Heart left ventricle (tissue), 13 donors: ENCODE measurements at regions not wholly inside any gene's neighbourhood (a gene's known extent, or its start where the extent isn't known, plus 50 kb on each side); places are given as distances from the start of the nearest gene placed in this dataset.
"Not testable (repeated sequence)": the region's sequence is repeated elsewhere in the genome, so short reads cannot be mapped to it uniquely, and the experiment has no call there.

Experiments
- CTCF ChIP-seq, 12 donors: fragments of 200-600 bp; sonication (generic) in 4 of 12; IDR thresholded peaks; one replicate each; pipeline versions ENCODE4 v1.5.0 to v1.8.0; 2018 to 2022; ENCODE audit warnings: antibody characterized with exemption in 12 of 12, mild to moderate bottlenecking in 5 of 12
- POLR2A ChIP-seq, 2 donors: fragments of 450-650 bp; IDR thresholded peaks; one replicate each; pipeline ENCODE4 v1.6.1; 2017; ENCODE audit warnings: antibody characterized with exemption in 2 of 2, mild to moderate bottlenecking in 2 of 2, moderate library complexity in 2 of 2
- donor health status: ischemic (EF 13 %, LVEDD 7.1; RV severe dilation, severe dysfunction).
- donor health status: DM: no; HTN: yes; CAD: no.
- donor health status: DM: no; HTN: no; CAD: no.
- donor health status: ischemic (EF 25% LVEDD 6.9; RV normal size, moderate dysfunction).
- donor health status: ischemic (EF 25% LVEDD 5.7; RV mildly dilated, moderate dysfunction).
- donor health status: ischemic (EF 35%, LVEDD 5.7; RV mildly dilated, moderate dysfunction).
- donor health status: nonischemic (EF 11% LVEDD 7.7; RV severe dilation, severe dysfunction).
- donor health status: DM: yes; HTN: yes; CAD: no.
- donor health status: PGD.
- donor health status: ischemic (EF 29% LVEDD 5.4; RV normal size, mild dysfunction).
- donor health status: nonischemic (EF 23%, LVEDD 6.1; RV moderate dilation, normal function).

- TF ChIP-seq CTCF, POLR2A (IDR thresholded peaks at IDR 0.05): not testable (repeated sequence)
These were observed 69.3 kb downstream of the GPR85 start for GRCh38 chr7:113017144-113017857.
